NCI-H1105 treated with DMSO at 0.1 percent for 48 hours (cell line): ENCODE measurements at regions not wholly inside any gene's neighbourhood (a gene's known extent, or its start where the extent isn't known, plus 50 kb on each side); places are given as distances from the start of the nearest gene placed in this dataset.

Experiments used
- DNase-seq: peaks from one replicate; lab custom pipeline; 2025; lab: John Stamatoyannopoulos, UW

DNA sequence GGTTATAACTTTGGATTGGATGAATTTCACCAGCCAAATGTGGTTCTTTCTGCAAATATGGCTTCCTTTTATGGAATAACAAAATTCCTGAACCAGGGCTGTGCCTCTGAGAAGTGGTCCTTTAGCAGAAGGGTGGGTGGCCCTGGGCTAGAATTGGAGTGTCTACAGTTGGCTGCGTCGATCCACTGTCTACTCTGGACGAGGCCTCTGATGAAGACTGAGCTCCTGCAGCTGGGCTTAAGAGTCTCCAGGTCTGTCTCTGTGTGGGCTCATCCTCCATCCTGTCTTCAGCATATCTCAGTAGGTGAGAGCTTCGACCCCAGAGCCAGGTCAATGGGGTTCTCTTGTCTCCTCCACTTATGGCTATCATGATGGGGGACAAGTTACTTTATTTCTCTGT lies 166.3 kb upstream of the PMEPA1 start:
- no peak for DNase-seq

DNA sequence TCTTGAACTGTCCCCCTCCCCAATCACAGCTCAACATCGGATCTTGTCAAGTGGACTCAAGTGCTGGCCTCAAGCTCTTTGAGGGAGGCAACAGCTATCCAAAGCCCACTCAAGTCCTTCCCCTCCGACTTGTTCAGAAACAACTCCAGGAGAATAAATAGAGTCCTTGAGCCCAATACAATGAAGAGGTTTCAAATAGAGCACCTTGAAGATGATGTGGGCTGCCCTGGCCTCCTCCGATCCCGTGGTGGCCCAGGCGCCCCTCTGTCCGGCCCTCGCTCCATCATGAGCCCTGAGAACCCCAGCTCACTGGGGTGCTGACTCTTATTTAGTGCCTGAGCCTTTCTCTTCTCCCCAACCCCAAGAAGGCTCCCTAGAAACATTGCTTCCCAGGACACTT lies 164.3 kb upstream of the PMEPA1 start:
- DNase-seq = no peak

DNA sequence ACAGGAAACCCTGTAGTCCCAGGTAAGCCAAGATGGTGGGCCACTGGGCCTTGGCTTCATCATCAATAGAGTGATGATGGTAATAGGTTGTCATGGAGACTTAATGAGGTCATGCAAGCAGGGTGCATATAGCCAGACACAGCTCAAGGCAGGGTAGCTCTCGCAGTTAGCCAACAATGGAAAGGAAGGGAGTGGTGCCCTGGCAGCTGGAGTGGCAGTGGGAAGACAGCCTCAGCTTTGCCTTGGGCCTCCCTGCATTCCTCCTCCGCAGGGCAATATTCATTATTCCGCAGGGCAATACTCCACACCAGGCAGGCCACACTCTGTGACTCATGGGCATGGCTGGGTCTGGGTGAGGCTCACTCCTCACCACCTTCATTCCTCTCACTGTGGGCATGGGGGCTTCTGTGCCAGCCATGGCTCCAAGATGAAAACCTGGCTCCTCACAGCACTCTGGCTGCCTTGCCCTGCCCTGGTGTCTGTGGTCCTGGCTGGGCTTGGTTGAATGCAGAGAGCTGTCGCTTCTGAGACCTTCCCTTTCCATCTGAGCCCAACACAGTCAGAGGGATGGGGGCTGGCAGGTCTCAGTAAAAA lies 163.1 kb upstream of the PMEPA1 start:
- DNase-seq = no peak

DNA sequence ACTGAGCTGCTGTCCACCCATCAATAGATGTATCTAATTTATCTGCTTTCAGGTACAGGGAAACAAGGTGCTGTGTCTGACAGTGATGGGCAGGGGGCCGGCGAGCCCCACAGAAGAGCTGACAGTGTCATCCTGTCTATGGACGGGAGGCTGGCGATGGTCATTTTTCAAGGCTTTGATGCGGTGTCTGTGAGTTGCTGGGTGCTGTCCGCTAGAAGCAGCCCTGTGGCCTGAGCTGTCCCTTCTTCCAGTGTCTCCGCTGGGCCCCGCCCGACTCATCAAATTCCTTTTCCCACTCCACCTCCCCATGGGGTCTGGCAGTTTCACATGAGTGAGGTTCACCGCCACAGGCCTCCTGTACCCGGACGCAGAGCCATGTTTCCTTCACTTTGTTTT lies 161.4 kb upstream of the PMEPA1 start:
- no peak for DNase-seq

DNA sequence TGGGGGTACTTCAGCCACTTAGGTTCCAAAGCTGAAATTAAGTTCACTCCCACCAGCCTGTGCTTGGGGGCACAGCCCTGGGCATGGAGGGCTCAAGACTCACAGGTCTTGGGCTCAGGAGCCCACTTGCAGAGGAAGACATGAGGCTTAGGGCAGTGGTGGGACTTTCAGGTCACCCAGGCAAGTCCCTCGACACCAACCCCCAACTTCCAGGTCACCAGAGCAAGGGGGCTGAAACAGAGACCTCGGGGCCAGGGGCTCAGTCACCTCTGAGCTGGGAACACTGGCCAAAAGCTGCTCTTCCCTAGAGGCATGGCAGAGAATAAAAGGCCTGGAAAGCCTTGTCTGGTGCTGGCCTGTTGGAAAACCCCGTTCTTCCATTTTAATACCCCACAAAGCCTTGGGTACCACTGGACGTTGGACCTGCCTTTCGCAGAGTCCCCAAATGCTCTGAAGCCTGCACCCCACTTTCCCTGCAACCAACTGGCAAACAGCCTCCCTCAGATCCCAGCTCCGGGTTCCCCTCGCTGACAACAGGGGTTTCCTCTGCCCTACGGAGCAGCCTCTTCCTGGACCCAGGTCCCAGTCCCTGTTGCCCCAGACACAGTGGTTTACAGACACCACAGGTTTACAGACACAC lies 160.9 kb upstream of the PMEPA1 start:
- DNase-seq = no peak

DNA sequence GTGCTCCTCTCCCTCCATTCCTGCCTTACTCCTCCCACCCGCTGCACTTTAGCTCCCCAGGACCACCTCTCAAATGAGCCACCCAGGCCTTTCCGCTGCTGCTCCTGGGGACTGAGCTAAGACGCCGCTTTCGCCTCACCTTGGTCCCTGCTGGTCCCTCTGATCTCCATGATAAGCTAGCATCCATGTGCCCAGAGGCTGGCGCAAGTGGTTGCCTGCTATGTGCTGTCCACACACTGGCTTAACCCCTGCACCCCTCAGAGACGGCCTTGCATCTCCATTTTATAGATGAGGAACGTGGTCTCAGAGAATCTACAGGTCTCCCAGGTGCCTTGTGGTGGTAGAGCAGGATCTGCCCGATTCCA lies 160.1 kb upstream of the PMEPA1 start:
- DNase-seq = no peak

DNA sequence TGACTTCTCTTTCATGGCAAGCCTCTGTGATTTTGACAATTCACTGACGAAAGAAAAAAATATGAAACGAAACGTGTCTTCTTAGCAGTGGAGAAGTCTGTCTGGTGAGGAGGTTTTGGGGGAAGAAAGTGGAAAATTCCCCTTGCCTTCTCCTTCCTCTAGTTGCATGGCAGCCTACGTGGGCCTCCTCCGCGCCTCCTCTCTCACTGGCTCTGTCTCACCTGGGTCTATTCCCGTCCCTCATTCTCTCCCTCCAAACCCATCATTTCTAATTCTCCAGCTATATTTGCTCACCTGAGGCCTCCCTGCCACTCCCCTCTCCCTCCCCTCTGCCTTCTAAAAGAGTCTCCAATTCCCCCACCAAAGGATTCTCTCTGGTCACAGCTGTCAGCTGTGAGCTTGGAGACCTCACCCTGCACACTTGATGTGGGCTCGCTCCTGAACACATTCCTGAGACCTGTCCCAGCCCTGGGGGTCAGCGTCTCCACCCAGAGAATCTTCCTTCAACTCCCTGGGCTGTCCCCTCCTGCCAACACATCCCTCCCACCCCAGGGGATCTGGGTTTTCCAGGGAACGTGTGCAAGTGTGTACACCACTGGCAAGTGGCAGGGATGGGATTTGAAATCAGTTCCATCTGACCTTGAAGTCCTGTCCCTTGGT lies 159.6 kb upstream of the PMEPA1 start:
- no peak for DNase-seq

DNA sequence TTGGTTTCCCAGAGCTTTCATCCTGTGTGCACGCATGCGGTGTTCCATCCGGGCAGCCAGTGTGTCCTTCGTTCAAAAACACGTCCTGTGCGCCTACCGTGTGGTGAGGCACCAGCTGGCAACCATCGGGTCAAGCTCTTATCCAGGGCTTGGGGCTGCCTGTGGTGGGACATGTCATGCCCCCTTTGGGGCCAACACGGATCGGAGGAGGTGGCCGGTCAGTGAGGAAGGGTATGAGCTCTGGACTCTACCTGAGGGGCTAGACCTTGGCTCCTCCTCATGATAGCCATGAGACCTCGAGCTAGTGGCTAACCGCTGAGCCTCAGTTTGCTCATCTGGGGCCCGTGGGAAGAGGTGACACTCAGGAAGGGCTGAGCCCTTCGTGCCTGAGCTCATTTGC lies 158.5 kb upstream of the PMEPA1 start:
- no peak for DNase-seq

DNA sequence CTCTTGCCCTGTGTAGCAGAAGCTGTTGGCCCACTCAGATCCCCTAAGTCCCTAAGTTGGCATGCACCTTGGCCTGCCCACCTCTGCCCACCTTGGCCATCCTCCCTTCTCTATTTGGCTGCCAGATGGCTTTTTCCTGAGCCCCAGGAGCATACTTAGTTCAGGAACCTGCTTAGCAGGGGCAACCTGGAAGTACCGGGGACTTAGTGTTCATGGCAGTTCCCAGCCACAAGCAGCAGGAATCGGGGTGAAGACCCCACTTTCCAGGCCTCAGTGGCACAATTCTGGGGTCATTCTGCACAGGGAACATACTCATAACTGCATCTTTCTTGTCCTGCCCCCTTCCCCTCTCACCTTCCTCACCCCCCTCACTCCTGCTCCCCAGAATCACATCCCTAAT lies 158.0 kb upstream of the PMEPA1 start:
- no peak for DNase-seq

DNA sequence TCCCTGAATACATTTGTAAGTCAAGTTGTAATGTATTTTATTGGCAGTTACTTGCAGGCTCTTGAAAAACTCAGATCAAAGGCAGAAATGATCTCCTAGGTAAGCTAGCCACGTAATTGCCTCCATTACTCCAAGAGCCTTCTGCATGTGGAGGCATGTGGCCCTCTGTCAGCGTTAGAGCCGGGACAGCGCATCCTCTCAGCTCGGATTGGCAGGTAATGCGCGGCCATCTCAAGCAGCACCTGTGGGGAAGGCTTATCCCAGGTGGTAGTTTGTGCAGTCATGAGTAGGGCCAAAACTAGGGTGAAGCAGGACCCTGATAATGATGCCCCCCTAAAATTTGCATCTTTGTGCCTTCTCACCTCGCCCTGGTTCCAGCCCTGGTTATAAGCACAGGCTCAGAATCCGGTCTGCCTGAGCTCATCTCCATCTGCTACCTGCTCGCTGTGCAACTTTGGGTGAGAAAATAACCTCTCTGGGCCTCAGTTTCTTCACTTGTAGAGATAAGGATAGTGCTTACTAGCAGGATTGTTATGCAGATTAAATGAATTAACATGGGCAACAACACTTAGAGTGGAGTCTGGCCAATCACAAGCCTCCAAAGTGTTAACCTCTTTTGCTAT lies 157.5 kb upstream of the PMEPA1 start:
- DNase-seq = no peak

DNA sequence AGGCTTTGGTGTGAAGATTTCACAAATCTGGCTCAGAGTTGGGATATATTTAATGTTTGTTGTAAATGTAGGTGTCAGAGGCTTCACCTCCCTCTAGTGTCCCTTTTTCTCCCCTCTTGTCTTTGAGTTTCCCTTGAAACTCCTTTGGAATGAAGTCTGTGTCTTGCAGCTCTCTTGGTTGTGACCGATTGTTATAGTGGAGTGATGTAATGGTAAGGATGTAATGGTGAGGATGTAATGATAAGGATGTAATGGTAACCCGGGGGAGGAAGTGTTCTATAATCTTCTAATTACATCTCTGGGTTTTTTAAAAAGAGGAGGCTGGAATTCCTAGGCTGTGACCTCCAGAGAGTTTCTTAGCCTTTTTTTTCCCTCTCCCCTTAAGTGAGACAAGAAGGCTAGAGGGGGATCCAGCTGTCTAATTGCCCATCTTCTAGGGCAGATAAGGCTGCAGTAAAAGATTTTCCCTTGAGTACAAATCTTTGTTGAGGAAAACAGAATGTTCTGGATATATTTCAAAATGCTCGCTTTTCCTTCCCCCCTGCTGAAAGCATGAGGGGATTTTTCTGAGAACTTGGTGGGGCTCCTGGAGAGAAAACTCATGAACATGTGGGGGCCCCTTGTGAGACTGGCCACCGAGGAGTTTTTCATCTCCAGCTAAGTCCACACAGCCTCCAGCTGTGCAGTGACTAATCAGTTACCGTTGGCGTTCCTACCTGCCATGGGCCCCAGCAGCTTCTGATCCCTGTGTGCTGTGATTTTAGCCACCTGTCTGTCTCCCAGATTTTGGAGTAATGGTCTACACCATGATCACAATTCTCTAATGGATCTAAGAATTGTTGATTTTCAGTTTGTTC lies 156.7 kb upstream of the PMEPA1 start:
- DNase-seq = no peak

DNA sequence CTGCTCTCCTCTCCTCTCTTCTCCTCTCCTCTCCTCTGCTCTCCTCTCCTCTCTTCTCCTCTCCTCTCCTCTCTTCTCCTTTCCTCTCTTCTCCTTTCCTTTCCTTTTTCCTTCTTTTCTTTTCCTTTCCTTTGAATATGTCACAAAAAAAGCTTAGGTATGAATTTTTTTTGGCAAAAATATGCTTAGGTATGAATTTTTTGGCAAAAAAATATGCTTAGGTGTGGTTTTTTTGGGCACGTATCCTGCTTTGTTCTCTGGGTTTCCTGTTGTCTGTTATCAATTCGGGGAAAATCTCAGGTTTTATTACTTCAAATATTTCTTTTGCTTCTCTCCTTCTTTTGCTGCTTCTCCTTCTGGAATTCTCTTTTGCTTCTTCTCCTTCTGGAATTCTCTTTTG lies 155.5 kb upstream of the PMEPA1 start:
- no peak for DNase-seq

DNA sequence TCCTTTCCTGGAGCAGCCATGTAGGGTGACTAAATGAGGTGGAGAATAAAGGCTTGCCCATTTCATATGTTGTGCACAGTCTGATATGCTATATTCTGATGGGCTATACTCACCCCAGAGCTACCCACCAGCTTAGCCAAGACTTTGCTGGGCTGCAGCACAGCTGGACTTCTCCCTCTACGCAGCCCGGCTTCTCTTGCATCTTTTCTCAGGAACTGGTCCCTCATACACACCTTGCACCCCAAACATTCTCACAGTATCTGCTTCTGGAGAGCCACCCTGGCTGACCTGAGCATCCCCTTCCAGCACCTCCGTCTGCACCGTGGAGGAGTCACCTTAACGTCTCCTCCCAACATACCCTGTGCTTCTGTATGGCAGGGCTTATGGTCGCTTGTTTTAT lies 150.8 kb upstream of the PMEPA1 start:
- DNase-seq = no peak

DNA sequence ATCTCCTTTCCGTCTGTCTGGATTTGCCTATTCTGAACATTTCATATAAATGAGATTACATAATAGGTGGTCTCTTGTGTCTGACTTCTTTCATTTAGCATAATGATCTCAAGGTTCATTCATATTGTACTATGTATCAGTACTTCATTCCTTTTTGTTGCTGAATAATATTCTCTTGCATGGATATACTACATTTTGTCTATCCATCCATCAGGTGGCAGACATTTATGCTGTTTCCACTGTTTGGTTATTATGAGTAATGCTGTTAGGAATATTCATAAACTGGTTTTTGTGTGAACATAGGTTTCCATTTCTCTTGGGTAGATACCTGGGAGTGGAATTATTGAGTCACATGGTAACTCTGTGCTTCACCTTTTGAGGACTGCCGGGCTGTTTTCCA lies 148.2 kb upstream of the PMEPA1 start:
- no peak for DNase-seq

DNA sequence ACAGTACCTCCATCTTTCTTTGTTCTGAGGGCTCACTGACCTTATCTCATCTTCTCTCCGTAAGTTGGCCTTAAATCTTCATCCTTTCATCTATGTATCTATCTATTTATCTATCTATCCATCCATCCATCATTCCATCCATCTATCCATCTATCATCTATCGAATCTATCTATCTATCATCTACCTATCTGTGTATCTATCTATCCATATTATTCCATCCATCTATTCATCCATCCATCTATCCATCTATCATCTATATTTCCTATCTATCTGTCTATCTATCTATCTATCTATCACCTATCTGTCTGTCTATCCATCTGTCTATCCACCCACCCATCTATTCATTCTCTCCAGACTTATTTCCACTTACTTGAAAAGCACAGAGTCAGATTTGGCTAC lies 147.3 kb upstream of the PMEPA1 start:
- no peak for DNase-seq

DNA sequence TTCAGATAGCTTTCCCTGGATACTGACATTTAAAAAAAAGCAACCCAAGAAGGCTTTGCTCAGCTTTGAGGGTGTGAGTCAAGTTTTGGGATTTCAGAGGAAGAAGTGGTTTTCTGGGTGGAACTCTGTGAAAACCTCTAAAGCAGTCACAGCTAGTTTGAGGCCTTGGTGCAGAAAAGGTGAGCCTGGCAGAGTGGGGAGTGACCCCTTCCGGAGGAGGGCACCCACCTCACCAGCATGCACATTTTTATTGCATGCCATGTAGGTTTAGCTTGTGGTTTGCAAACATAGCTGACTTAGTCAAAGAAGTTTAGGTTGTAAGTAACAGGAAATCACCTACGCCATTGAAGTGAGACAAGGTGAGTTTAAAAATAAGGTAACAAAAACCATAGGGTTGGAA lies 146.8 kb upstream of the PMEPA1 start:
- no peak for DNase-seq

DNA sequence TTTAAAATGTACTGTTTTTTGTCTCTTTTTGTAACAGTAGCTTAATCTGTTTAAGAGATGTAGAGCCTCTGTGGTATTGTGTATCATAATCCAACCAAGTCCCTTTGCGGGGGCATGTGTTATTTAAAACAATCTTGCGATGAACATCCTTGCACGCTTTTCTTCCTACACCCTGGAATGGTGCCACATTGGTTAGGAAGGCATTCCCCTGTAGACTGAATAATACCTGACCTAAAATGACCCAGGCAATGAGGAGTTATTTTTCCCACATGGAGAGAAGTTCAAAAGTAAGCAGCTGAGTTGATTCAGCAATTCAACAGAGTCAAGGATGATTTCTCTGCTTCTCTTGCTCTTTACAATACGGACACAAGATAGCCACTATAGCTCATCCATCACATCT lies 142.0 kb upstream of the PMEPA1 start:
- no peak for DNase-seq

DNA sequence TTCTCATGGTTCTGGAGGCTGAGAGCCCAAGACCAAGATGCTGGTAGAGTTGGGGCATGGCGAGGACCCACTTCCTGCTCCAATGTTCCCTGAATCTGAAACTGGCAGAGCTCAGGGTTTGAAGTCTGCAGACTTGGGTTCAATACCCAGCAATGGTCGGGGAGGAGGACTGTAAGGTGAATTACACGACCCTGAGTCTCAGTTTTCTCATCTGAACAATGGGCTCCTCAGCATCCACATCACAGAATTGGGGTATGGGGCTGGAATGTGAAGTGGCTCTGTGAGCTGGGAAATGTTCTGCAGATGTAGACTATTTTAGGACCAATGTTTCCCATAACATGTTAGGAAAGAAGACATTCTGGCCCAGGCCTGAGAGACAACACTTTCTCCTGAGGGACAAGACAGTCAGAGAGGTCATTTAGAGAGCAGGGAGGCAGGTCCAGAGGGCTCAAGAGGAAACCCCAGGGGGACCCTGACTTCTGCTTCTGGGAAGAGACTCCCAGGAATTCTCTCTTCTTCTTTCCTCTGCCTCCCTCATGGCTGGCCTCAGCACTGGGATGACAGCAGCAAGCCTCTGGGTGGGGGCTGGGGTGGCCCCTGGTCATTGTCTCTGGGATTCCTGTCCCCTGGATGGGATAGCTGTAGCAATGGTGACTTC lies 141.3 kb upstream of the PMEPA1 start:
- no peak for DNase-seq

DNA sequence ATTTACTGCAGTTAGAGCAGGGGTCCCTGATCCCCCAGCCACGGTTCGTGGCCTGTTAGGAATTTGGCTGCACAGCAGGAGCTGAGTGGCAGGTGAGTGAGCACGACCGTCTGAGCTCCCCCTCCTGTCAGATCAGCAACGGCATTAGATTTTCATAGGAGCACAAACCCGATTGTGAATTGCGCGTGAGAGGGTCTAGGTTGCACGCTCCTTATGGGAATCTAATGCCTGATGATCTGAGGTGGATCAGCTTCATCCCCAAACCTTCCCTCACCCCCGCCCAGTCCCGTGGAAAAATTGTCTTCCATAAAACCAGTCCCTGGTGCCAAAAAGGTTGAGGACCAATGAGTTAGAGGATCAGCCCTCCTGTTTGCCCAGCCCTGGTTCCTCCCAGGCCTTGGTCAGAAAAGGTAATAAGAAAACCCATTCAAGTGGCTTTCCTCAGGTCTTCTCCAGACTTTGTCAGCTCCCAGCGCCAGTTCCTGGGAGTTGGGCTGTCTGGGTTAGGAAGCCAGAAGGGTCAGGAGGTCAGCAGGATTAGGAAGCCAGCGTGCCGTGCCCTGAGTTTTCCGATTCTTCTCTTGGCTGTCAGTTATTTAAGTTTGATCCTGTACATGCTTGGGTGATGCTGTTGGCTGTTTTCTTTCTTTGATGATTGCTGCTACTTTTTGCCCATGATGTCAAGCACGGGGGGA lies 139.9 kb upstream of the PMEPA1 start:
- no peak for DNase-seq

DNA sequence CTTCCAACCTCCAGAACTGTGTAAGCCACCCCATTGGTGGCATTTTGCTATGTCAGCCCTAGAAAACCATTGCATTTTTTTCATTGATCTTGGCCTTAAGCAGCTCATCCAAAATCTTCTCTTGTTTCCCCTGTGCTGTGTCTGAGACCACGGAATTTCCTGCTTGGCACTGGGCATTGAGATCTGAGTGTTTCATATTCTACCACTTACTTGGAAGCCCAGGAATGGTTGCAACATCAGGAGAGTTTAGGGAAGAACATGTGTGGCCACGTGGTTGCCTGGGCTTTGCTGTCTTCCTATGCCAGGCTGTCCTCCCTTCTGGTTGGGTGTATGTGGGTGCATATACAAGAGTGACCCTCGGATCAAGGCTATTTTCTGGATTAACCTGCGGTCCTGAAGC lies 139.3 kb upstream of the PMEPA1 start:
- no peak for DNase-seq

DNA sequence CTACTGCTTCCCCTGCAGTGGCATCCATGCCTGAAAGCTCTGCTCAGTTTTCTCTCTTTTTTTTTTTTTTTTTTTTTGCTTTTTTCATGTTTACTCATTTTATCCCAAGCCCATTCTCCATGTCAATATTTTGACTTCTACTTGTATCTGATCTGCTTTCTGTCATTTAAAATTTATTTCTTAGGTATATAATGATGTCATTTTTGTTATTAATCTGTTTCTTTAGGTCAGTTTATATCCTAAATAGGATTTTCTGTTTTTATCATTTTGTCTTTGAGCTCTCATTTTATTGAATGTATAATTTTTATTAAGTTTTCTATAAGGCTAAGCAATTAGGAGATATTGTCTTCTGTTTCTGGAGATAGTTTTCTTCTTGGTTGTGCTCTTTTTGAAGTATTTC lies 138.5 kb upstream of the PMEPA1 start:
- no peak for DNase-seq
